ENCODE measurements at regions not wholly inside any gene's neighbourhood (a gene's known extent, or its start where the extent isn't known, plus 50 kb on each side); places are given as distances from the start of the nearest gene placed in this dataset.

GRCh38 chr15:36359286-36359685 lies 220.1 kb upstream of the CDIN1 start:
- no peak for DNase-seq

GRCh38 chr15:36361351-36361870 lies 218.0 kb upstream of the CDIN1 start:
- DNase-seq: no peak

GRCh38 chr15:36362509-36362915 lies 216.9 kb upstream of the CDIN1 start:
- peak; percentile 34 for DNase-seq

- DNase-seq: peak; percentile 32
These were observed 216.1 kb upstream of the CDIN1 start for GRCh38 chr15:36363335-36363734.

GRCh38 chr15:36364377-36364776 lies 215.0 kb upstream of the CDIN1 start:
- DNase-seq: no peak

- DNase-seq: no peak
These were observed 213.5 kb upstream of the CDIN1 start for GRCh38 chr15:36365963-36366362.

- DNase-seq: no peak
These were observed 209.2 kb upstream of the CDIN1 start for GRCh38 chr15:36370051-36370730.

- no peak for DNase-seq
These were observed 208.7 kb upstream of the CDIN1 start for GRCh38 chr15:36370731-36371112.

- no peak for DNase-seq
These were observed 207.9 kb upstream of the CDIN1 start for GRCh38 chr15:36371509-36371908.

GRCh38 chr15:36372968-36373367 lies 206.5 kb upstream of the CDIN1 start:
- no peak for DNase-seq

GRCh38 chr15:36373550-36373949 lies 205.9 kb upstream of the CDIN1 start:
- no peak for DNase-seq

- DNase-seq: no peak
These were observed 190.3 kb upstream of the CDIN1 start for GRCh38 chr15:36389107-36389506.

- no peak for DNase-seq
These were observed 188.9 kb upstream of the CDIN1 start for GRCh38 chr15:36390491-36390890.

GRCh38 chr15:36392676-36393266 lies 186.7 kb upstream of the CDIN1 start:
- DNase-seq: no peak

- DNase-seq: no peak
These were observed 181.2 kb upstream of the CDIN1 start for GRCh38 chr15:36398212-36398611.

- no peak for DNase-seq
These were observed 180.2 kb upstream of the CDIN1 start for GRCh38 chr15:36399276-36399675.

GRCh38 chr15:36400936-36401585 lies 178.4 kb upstream of the CDIN1 start:
- DNase-seq: no peak

GRCh38 chr15:36401586-36401966 lies 177.8 kb upstream of the CDIN1 start:
- no peak for DNase-seq

- DNase-seq: no peak
These were observed 176.1 kb upstream of the CDIN1 start for GRCh38 chr15:36403351-36403750.

- DNase-seq: no peak
These were observed 173.1 kb upstream of the CDIN1 start for GRCh38 chr15:36406366-36406765.

- DNase-seq: no peak
These were observed 172.5 kb upstream of the CDIN1 start for GRCh38 chr15:36406911-36407310.

- no peak for DNase-seq
These were observed 171.8 kb upstream of the CDIN1 start for GRCh38 chr15:36407647-36408046.

- DNase-seq: no peak
These were observed 169.6 kb upstream of the CDIN1 start for GRCh38 chr15:36409819-36410218.

- no peak for DNase-seq
These were observed 164.8 kb upstream of the CDIN1 start for GRCh38 chr15:36414670-36415069.
